Heart left ventricle (tissue), 13 donors: ENCODE measurements at regions not wholly inside any gene's neighbourhood (a gene's known extent, or its start where the extent isn't known, plus 50 kb on each side); places are given as distances from the start of the nearest gene placed in this dataset.

Source experiments
- POLR2A ChIP-seq, 2 donors: fragments of 450-650 bp; IDR thresholded peaks; one replicate each; pipeline ENCODE4 v1.6.1; 2017; ENCODE audit warnings: antibody characterized with exemption in 2 of 2, mild to moderate bottlenecking in 2 of 2, moderate library complexity in 2 of 2
- TF ChIP-seq, protein P1 (sequence below), 12 donors: fragments of 200-600 bp; sonication (generic) in 4 of 12; IDR thresholded peaks; one replicate each; pipeline versions ENCODE4 v1.5.0 to v1.8.0; 2018 to 2022; ENCODE audit warnings: antibody characterized with exemption in 12 of 12, mild to moderate bottlenecking in 5 of 12
- donor health status: ischemic (EF 13 %, LVEDD 7.1; RV severe dilation, severe dysfunction).
- donor health status: DM: no; HTN: yes; CAD: no.
- donor health status: DM: no; HTN: no; CAD: no.
- donor health status: ischemic (EF 25% LVEDD 6.9; RV normal size, moderate dysfunction).
- donor health status: ischemic (EF 25% LVEDD 5.7; RV mildly dilated, moderate dysfunction).
- donor health status: ischemic (EF 35%, LVEDD 5.7; RV mildly dilated, moderate dysfunction).
- donor health status: nonischemic (EF 11% LVEDD 7.7; RV severe dilation, severe dysfunction).
- donor health status: DM: yes; HTN: yes; CAD: no.
- donor health status: PGD.
- donor health status: ischemic (EF 29% LVEDD 5.4; RV normal size, mild dysfunction).
- donor health status: nonischemic (EF 23%, LVEDD 6.1; RV moderate dilation, normal function).

DNA sequence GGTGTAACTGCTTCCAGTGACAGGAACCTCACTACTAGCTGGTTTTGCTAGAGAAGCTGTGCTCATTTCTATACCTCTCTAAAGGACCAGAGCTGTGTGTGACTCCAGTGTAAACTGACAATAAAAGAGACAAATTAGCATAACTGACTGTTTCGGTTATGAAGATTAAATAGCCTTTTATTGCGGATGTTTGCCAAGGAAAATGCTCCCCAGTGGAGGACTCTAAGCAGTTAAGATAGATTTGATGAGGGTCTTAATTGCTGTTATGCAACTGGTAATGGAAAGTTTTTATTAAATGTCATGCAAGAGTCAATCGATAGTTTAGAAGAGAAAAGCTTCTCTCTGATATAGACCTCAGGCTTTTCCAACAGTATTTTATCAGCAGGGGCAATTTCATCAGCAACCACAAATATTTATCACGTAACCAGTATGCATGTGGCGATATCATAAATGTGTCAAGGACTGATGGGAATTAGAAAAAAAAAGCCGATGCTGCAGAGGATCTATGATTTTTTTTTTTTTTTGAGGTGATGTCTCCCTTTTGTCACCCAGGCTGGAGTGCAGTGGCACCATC, 275.2 kb upstream of the DMAC1 start:
- TF ChIP-seq, protein P1, sequence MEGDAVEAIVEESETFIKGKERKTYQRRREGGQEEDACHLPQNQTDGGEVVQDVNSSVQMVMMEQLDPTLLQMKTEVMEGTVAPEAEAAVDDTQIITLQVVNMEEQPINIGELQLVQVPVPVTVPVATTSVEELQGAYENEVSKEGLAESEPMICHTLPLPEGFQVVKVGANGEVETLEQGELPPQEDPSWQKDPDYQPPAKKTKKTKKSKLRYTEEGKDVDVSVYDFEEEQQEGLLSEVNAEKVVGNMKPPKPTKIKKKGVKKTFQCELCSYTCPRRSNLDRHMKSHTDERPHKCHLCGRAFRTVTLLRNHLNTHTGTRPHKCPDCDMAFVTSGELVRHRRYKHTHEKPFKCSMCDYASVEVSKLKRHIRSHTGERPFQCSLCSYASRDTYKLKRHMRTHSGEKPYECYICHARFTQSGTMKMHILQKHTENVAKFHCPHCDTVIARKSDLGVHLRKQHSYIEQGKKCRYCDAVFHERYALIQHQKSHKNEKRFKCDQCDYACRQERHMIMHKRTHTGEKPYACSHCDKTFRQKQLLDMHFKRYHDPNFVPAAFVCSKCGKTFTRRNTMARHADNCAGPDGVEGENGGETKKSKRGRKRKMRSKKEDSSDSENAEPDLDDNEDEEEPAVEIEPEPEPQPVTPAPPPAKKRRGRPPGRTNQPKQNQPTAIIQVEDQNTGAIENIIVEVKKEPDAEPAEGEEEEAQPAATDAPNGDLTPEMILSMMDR (IDR thresholded peaks at IDR 0.05), result no peak
- TF ChIP-seq POLR2A (IDR thresholded peaks at IDR 0.05), result no peak
